CD4-positive, alpha-beta T cell treated with Interleukin-15 for 1 hour (primary cell): ENCODE measurements at regions not wholly inside any gene's neighbourhood (a gene's known extent, or its start where the extent isn't known, plus 50 kb on each side); places are given as distances from the start of the nearest gene placed in this dataset.
"Not testable (repeated sequence)": the region's sequence is repeated elsewhere in the genome, so short reads cannot be mapped to it uniquely, and the experiment has no call there.

ENCODE experiments used
- DNase-seq: peaks from one replicate; pipeline ENCODE4 v3.0.0-alpha.2; 2020

DNA sequence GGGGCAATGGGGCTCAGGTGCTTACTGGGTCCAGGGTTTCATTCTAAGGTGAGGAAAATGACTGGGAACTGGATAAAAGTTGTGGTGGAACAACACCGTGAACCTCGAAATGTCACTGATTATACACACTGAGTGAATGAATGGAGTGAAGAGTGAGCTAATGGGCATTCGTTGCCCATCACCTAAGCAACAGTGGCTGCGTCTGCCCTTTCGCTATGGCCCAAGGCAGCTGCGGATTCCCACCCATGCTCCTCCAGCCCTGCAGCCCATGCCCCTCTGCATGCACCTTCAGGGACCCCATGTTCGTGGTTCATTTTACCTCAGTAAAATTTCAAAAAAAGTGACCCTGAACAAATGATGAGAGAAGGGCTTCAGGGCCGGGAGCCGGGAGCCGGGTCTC lies 196.3 kb downstream of the CTTN start:
- no peak for DNase-seq

GRCh38 chr11:70595016-70595415 lies 196.7 kb downstream of the CTTN start:
- no peak for DNase-seq

DNA sequence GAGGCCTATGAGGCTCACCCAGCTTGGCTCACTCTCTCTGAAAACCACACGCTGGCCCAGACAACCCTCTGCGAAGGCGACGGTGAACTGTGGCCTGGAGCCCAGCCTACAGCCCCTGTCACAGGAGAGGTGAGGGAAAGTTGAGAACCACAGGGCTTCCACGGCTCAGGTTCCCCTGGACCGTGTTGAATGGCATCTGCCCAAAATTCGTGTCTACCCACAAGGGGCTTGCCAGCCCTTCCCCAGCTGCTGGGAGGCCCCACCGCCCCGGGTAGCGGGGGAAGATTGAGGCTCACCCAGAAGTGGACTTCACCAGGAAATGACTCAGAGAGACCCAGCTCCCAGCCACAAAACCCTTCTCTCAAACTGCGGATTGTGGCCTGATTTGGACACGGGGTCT lies 197.1 kb downstream of the CTTN start:
- no peak for DNase-seq

DNA sequence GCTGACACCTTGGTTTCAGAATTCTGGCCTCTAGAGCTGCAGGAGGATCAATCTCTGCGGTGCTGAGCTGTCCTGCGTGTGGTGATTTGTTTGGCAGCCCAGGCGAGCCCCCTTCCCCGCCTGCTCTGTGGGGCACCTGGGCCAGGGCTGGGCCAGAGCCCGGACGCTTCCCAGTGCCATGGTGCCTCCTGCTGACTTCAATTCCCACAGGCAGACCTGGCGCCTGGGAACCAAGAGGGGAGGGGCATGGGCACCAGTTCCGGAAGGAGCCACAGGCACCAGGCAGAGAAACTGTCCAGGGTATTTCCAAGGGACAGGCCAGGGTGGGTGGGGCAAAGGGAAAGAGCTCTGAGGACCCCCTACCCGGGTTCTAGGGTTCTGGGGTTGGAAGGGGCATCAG lies 197.8 kb downstream of the CTTN start:
- DNase-seq: no peak

- DNase-seq: no peak
Observed at GRCh38 chr11:70597006-70597555, 198.8 kb downstream of the CTTN start.

GRCh38 chr11:70597751-70598625 lies 199.7 kb downstream of the CTTN start:
- no peak for DNase-seq

DNA sequence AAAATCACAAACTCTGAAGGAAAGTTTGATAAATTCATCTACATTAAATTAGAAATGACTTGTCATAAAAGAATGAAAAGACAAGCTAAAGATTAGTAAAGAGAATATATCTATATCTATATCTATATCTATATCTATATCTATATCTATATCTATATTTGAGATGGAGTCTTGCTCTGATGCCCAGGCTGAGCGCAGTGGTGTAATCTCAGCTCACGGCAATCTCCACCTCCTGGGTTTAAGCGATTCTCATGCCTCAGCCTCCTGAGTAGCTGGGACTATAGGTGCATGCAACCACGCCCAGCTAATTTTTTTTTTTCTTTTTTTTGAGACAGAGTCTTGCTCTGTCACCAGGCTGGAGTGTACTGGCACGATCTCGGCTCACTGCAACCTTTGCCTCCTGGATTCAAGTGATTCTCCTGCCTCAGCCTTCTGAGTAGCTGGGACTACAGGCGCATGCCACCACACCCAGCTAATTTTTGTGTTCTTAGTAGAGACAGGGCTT lies 202.6 kb downstream of the CTTN start:
- not testable (repeated sequence) for DNase-seq

DNA sequence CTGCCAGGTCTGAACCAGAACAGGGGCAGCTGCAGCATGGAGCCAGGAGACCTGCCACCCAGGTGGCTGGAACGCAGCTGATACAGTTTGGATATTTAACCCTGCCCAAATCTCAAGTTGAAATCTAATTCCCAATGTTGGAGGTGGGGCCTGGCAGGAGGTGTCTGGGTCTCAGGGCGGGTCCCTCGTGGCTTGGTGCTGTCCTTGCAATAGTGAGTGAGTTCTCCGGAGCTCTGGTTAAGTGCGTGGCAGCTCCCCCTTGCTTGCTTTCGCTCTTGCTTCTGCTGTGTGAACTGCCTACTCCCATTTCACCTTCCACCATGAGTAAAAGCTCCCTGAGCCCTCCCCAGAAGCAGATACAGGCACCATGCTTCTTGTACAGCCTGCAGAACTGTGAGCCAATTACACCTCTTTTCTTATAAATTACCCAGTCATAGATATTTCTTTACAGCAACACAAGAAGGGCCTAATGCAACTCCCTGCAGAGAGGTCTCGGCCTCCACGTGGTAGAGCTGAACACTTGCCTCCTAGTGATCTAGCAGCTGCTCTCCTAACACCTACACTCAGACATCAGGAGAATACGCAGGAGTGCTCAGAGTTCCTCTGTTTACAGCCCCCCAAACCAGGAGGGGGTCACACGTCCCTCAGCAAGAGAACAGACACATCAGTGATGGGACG lies 203.7 kb downstream of the CTTN start:
- no peak for DNase-seq

DNA sequence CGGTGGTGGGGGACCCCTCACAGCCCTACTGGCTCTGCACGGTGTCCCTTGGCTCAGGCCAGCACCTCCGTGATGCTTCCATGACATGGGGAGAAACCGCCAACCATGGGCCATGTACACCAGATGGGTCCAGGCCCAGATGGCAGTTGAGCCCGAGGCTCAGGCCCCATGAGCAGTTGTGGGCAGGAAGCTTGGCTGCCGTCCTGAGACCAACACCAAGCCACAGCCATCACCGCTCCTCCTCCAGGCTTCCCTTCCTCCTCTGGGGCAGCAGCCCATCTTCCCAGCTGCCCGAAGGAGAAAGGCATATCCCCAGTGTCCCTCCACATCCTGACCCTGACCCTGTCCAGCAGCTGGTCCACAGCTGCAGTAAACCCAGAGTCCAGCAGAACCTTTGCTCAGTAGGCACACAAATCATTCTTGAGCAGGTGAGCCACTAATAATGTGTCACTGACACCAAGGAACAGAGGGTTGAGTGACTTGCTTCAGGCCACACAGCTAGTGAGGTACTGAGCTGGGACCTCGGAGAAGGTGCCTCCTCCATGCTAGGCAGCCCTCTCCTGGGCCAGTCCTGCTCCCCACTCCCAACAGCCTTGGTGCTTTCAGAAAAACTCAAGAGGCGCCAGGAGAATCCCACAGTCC lies 204.9 kb downstream of the CTTN start:
- DNase-seq: no peak

DNA sequence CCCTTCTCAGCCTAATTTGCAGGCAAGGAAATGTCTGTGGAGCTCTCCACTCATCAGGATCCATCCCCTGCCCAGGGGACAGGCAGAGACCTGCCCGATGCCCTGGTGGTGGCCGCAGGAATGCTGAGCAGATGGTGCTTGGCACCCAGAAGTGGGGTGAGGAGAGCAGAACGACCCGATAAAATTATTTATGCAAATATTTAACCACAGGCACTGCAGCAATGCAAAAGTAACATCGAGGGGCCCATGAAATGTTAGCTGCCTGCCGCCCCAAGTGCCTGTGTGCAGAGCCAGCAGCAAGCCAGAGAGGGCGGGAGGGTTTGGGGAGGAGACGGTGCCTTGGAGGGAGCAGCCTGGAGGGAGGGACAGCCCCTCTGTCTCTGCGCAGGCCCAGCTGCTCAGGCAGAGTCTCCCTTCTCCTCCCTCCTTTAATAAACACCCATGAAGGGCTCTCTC lies 205.5 kb downstream of the CTTN start:
- no peak for DNase-seq

- no peak for DNase-seq
Observed at GRCh38 chr11:70604221-70604620, 205.9 kb downstream of the CTTN start.

- DNase-seq: no peak
Observed at GRCh38 chr11:70604630-70605467, 206.5 kb downstream of the CTTN start.

DNA sequence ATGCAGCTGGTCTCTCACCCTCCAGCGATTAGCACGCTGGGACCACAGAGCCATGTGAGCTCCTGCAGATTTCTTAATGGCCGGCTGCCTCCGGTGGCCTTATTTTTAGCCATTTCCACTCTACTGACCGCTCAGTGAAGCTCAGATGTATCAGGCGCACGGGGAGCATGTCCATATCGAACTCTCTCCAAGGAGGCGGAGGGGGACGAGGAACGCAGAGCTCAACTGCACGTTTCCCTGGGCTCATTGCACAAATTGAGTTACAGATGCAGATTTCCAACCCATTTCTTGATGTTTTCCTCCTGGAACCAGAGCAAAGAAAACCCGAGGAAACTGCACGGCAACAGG lies 207.1 kb downstream of the CTTN start:
- DNase-seq: no peak

GRCh38 chr11:70605846-70606245 lies 207.5 kb downstream of the CTTN start:
- no peak for DNase-seq

DNA sequence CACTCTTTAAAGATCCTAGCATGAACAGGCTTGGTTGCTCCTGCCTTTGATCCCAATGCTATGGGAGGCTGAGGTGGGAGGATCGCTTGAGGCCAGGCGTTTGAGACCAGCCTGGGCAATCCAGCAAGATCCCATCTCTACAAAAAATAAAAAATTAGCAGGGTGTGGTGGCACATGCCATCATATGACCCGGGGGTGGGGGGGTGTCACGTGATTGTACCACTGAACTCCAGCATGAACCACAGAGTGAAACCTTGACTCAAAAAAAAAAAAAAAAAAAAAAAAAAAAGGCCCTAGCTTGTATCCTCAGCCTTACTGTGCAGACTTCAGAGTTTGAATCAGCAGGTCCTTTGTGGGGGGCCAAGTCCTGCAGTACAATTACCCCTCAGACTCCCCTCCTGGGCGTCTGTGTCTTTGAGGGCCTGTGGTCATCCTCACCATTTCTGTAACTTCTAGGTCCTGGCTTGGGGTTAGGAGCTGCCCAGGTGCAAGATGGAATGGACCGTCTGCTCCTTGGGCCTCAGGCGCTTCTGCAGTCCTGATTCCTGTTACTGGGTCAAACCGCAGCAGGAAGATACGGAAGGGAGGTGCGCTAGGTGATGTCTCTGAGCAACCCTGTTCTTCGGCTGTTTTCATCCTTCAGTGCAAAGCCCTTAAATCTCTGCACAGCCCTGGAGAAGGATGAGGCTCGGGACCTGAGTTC lies 208.1 kb downstream of the CTTN start:
- DNase-seq: no peak

DNA sequence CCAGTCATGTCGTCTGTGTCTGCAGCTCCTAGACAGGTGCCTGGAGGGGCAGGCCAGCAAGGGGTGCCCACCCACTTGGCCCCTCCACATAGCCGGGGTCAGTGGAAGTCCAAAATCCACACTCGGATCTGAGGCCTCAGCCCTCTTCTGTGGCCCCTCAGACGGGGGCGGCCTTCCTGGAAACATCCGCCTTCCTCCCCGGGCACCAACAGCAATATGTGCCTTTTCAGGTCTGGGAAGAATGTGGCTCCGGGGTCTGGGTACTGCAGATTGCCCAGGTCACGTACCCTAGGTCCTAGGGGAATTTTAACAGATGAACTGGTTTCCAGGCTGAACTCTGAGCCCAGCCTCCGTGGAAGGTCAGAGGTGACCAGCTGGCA lies 208.6 kb downstream of the CTTN start:
- no peak for DNase-seq

GRCh38 chr11:70607561-70607960 lies 209.2 kb downstream of the CTTN start:
- no peak for DNase-seq

DNA sequence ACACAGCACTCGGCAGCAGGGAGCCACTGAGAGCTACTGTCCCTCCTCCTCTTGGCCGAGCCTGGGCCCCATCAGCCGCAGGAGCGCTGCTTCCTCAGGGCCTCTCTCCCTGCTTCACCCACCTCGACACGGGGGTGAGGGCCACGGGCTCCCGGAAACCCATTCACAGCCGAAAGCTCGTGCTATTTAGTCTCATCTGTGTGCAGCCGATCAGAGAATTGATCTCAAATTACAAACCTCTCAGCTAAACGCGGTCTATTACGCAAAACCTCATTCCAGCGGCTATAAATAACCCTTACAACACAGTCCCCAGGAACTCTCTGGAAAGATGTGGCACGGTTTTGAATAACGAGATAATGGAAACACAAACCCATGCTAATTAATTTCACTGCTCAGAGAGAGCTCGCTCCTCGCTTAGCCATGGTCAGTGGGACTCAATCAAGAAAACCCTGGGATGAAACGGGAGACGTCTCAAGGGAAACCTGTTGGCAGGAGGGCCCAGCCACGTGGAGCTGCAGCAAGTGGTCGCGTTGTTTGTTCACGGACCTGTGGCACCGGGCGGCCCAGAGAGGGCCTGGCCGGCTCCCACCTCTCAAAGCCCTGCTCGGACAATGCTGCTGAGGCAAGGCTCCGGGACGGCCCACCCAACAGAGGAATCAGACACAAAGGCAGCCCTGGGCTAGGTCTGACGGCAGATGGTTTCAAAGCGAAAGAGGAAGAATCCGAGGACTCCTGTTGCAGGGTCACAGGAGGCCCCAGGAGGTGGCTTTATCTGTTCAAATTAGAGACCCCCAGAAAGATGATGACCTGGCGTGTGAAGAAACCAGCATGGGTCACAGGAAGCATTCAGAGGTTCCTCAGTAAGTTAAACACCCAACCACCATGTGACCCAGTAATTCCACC lies 210.5 kb downstream of the CTTN start:
- DNase-seq: no peak

DNA sequence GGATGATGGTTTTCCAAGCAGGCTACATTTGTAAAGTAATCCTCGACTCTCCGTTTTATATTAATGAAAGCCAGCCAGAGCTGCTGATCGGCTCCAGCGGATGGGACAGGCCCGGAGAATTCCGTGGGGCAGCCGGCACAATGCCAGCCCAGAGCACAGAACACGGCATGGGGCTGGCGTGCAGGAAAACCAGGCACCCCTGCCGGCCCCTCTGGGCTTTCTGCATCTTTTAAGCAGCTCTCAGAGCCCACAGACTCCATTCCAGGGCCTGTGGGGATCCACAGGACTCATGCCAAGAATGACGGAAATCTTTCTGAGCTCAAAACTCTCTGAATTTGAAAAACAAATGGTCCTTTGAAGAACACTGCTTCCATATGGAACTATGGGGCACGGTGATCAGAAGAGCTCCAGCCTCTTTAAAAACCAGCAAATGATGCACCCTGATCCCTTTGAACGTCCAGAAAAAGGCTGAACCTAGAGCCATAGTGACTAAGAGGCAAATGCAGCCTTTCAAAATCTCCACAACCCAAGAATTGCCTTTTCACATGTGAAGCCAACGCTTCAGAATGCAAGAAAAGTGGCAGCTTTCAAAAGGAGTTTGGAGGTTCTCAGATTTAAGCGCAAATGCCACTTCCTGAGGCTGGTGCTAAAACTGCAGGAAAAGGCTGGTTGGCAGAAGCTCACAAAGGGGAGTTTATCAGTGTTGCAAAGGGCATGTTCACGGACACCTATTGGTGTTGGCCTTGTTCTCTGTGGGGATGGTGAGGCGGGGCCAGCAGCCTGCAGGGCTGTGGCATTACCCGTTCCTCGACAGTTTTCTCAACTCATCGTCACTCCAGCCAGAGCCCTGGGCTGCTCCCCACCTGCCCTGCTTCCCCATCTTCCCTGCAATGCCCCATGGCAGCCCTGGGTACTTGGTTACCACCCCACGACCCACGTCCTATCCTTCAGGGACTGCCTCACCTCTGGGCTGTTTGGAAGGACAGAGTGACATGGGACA lies 212.5 kb downstream of the CTTN start:
- no peak for DNase-seq
